Nephron (organoid): ENCODE measurements at regions not wholly inside any gene's neighbourhood (a gene's known extent, or its start where the extent isn't known, plus 50 kb on each side); places are given as distances from the start of the nearest gene placed in this dataset.

Source experiments
- H3K27ac Mint-ChIP-seq, 3 experiments: 2 replicates each; pipeline ENCODE4 v1.8.0; 2020; ENCODE audit warnings: mixed read lengths in 3 of 3, mild to moderate bottlenecking in 2 of 3, moderate library complexity in 1 of 3
- H3K27me3 Mint-ChIP-seq: 2 replicates; pipeline ENCODE4 v1.8.0; 2021; ENCODE audit warnings: low read depth, mild to moderate bottlenecking, moderate library complexity, mixed read lengths
- H3K36me3 Mint-ChIP-seq: 2 replicates; pipeline ENCODE4 v1.8.0; 2020; ENCODE audit warnings: low read depth, mixed read lengths
- H3K4me1 Mint-ChIP-seq: 2 replicates; pipeline ENCODE4 v1.8.0; 2020; ENCODE audit warnings: mixed read lengths
- H3K4me3 Mint-ChIP-seq, 3 experiments: 2 replicates each; pipeline ENCODE4 v1.8.0; 2020; ENCODE audit warnings: mild to moderate bottlenecking in 3 of 3, mixed read lengths in 3 of 3, moderate library complexity in 2 of 3
- H3K9me3 Mint-ChIP-seq: 2 replicates; pipeline ENCODE4 v1.8.0; 2020; ENCODE audit warnings: mixed read lengths
- CTCF ChIP-seq, 3 experiments: fragments of 200-600 bp; sonication (generic); IDR thresholded peaks; one replicate each; pipeline ENCODE4 v1.5.0; 2021; ENCODE audit warnings: antibody characterized with exemption in 3 of 3; ENCODE audit not compliant: unreplicated experiment in 3 of 3

DNA sequence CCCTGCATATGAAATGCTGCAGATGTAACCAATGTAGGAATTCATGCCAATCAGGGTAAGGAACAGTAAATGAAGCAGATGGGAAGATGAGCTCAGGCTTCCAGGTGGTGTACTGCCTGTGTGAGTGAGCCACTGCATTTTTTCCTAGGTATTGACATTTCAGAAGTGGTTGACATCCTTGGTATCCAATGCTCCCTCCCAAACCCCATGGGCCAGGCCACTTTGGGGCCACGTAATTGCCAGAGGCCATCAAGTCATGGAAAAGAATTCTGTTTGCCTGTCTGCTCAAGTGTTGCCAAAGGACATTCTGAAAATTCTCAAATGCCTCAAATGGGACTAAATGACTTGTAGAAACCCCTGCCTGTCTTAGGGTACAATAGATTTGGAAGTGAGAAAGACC lies 384.6 kb downstream of the GATA3 start:
- Mint-ChIP-seq H3K4me1 (no peaks in the 10 kb centered on the region), H3K27me3 (peaks cover 57% of the 10 kb centered on the region), H3K9me3 (no peaks in the 10 kb centered on the region), H3K4me3 (no peak overlapping the region), H3K36me3 (no peaks in the 10 kb centered on the region), H3K27ac (no peak overlapping the region)
- TF ChIP-seq CTCF (IDR thresholded peaks at IDR 0.05; ENCODE audit: unreplicated experiment in 3 of 3) = no peak

- peaks cover 46% of the 10 kb centered on the region for H3K27me3 Mint-ChIP-seq
Measured at GRCh38 chr10:8444630-8445029, 390.1 kb downstream of the GATA3 start.

DNA sequence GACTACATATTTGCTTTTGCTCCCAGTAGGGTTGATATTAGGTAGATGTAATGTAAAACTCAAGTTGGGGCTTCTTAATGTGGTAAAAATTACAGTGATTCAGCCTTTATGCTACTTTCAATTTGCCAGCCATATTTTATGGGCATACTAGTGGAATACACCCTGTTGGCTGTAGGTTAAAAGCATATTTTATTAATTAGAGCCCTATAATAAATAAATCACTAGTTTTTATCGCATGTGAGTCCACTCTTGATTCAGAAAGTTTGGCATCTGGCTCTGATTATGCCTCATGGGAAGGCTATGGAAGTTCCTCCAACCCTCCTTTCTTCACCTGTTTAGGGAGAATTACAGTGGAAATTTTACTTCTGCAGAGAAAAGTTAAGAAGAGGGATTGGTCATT lies 390.9 kb downstream of the GATA3 start:
- no peak for TF ChIP-seq CTCF (IDR thresholded peaks at IDR 0.05; ENCODE audit: unreplicated experiment in 3 of 3)
- Mint-ChIP-seq H3K4me3 (no peak overlapping the region), H3K27me3 (peaks cover 43% of the 10 kb centered on the region), H3K4me1 (no peaks in the 10 kb centered on the region), H3K9me3 (no peaks in the 10 kb centered on the region), H3K27ac (no peak overlapping the region), H3K36me3 (no peaks in the 10 kb centered on the region)

More at GRCh38 chr10:8444630-8445029, 390.1 kb downstream of the GATA3 start:
- no peak for TF ChIP-seq CTCF (IDR thresholded peaks at IDR 0.05; ENCODE audit: unreplicated experiment in 3 of 3)
- Mint-ChIP-seq H3K4me3 (no peak overlapping the region), H3K27ac (no peak overlapping the region), H3K9me3 (no peaks in the 10 kb centered on the region), H3K36me3 (no peaks in the 10 kb centered on the region), H3K4me1 (no peaks in the 10 kb centered on the region)

GRCh38 chr10:8449909-8450308 lies 395.4 kb downstream of the GATA3 start:
- Mint-ChIP-seq H3K4me3 (no peak overlapping the region), H3K36me3 (no peaks in the 10 kb centered on the region), H3K27ac (no peak overlapping the region), H3K27me3 (peaks cover 6% of the 10 kb centered on the region), H3K4me1 (no peaks in the 10 kb centered on the region), H3K9me3 (no peaks in the 10 kb centered on the region)
- no peak for TF ChIP-seq CTCF (IDR thresholded peaks at IDR 0.05; ENCODE audit: unreplicated experiment in 3 of 3)

- H3K36me3 Mint-ChIP-seq = peaks cover 3% of the 10 kb centered on the region
- no peak overlapping the region for H3K4me3 Mint-ChIP-seq
- no peak for TF ChIP-seq CTCF (IDR thresholded peaks at IDR 0.05; ENCODE audit: unreplicated experiment in 3 of 3)
- no peaks in the 10 kb centered on the region for H3K4me1 Mint-ChIP-seq
- peaks cover 6% of the 10 kb centered on the region for H3K27me3 Mint-ChIP-seq
- H3K9me3 Mint-ChIP-seq = peaks cover 7% of the 10 kb centered on the region
- no peak overlapping the region for H3K27ac Mint-ChIP-seq
Measured at GRCh38 chr10:8453587-8453986, 399.1 kb downstream of the GATA3 start.

GRCh38 chr10:8454357-8454756 lies 399.9 kb downstream of the GATA3 start:
- no peak for TF ChIP-seq CTCF (IDR thresholded peaks at IDR 0.05; ENCODE audit: unreplicated experiment in 3 of 3)
- Mint-ChIP-seq H3K4me3 (no peak overlapping the region), H3K4me1 (no peaks in the 10 kb centered on the region), H3K9me3 (peaks cover 11% of the 10 kb centered on the region), H3K27ac (no peak overlapping the region), H3K27me3 (peaks cover 6% of the 10 kb centered on the region), H3K36me3 (peaks cover 3% of the 10 kb centered on the region)
